Spleen (tissue), 11 donors: ENCODE measurements at regions not wholly inside any gene's neighbourhood (a gene's known extent, or its start where the extent isn't known, plus 50 kb on each side); places are given as distances from the start of the nearest gene placed in this dataset.

Experiments
- DNase-seq: peaks from one replicate; pipeline ENCODE4 v3.0.0-alpha.2; 2020
- H3K27ac ChIP-seq, 8 donors: fragments of 200-600 bp; sonication (generic) in 7 of 8; 1 replicate in 4 of 8; 2 replicates in 4 of 8; pipeline versions ENCODE4 v1.5.0 to v1.8.0; 2016 to 2021; ENCODE audit warnings: inconsistent platforms in 4 of 8, mild to moderate bottlenecking in 4 of 8, moderate library complexity in 1 of 8
- H3K27me3 ChIP-seq, 7 donors: fragments of 200-600 bp; sonication (generic) in 6 of 7; replicated peaks in 1 of 7; 1 replicate in 4 of 7; 2 replicates in 3 of 7; pipeline versions ENCODE4 v1.5.0 to v1.8.0; 2016 to 2021; ENCODE audit warnings: inconsistent platforms in 3 of 7, mild to moderate bottlenecking in 1 of 7
- H3K36me3 ChIP-seq, 6 donors: fragments of 200-600 bp; sonication (generic) in 5 of 6; 1 replicate in 4 of 6; 2 replicates in 2 of 6; pipeline versions ENCODE4 v1.5.0 to v1.8.0; 2016 to 2021; ENCODE audit warnings: inconsistent platforms in 2 of 6
- H3K4me1 ChIP-seq, 6 donors: fragments of 200-600 bp; sonication (generic) in 5 of 6; 1 replicate in 3 of 6; 2 replicates in 3 of 6; pipeline versions ENCODE4 v1.5.0 to v1.8.0; 2016 to 2021; ENCODE audit warnings: inconsistent platforms in 3 of 6
- H3K4me3 ChIP-seq, 8 donors: fragments of 200-600 bp; sonication (generic) in 7 of 8; 1 replicate in 4 of 8; 2 replicates in 4 of 8; pipeline versions ENCODE4 v1.5.0 to v1.8.0; 2016 to 2021; ENCODE audit warnings: inconsistent platforms in 4 of 8, mild to moderate bottlenecking in 4 of 8, moderate library complexity in 2 of 8
- H3K9me3 ChIP-seq, 8 donors: fragments of 200-600 bp; sonication (generic) in 7 of 8; 1 replicate in 4 of 8; 2 replicates in 4 of 8; pipeline versions ENCODE4 v1.5.0 to v1.8.0; 2016 to 2021; ENCODE audit warnings: inconsistent platforms in 4 of 8
- POLR2A ChIP-seq, 3 donors: fragments of 450-650 bp; IDR thresholded peaks; one replicate each; pipeline ENCODE4 v1.5.1; 2017; ENCODE audit warnings: antibody characterized with exemption in 3 of 3, mild to moderate bottlenecking in 1 of 3
- POLR2AphosphoS5 ChIP-seq, 3 donors: sonication (generic); formaldehyde crosslinking; IDR thresholded peaks; one replicate each; pipeline ENCODE4 v1.5.1; 2017; ENCODE audit warnings: antibody characterized with exemption in 3 of 3
- WGBS, 5 donors: extraction: QIAGEN DNeasy Blood & Tissue Kit in 3 of 5; methylation state at CpG; one replicate each; pipeline versions ENCODE4 v1.1.5 to v1.1.7; 2013 to 2018; 5-methylcytosine and 5-hydroxymethylcytosine counted together
- intact Hi-C: fragments of 100-400 bp; cut with DNase I; formaldehyde crosslinking; loops from one replicate; pipeline ENCODE4 v1.15.0; 2023; ENCODE audit warnings: low total_unique reads
- TF ChIP-seq, protein P1 (sequence below), 11 experiments: fragments of 200-600 bp in 7 of 11; fragments of 450-650 bp in 4 of 11; sonication (generic) in 4 of 11; IDR thresholded peaks in 8 of 11; conservative IDR thresholded peaks in 3 of 11; 1 replicate in 7 of 11; 2 replicates in 4 of 11; pipeline versions ENCODE4 v1.4.0 to v1.8.0; 2016 to 2021; ENCODE audit warnings: antibody characterized with exemption in 11 of 11, inconsistent platforms in 4 of 11, mild to moderate bottlenecking in 1 of 11
- donor health status: healthy with polysubstance abuse.
- donor health status: DM: no; HTN: no; CAD: no; lungs with moderate emphysema.
- donor health status: DM: no; HTN: no; CAD: no.
- donor health status: Bipolar disorder and iron deficiency.
- donor health status: healthy.
- donor health status: DM: no; HTN: no; CAD: no.
- donor health status: DM: yes; HTN: yes; CAD: no.

GRCh38 chr14:98137131-98138025 lies 1134.6 kb downstream of the BCL11B start:
- no peak for DNase-seq
- TF ChIP-seq POLR2AphosphoS5 (IDR thresholded peaks at IDR 0.05) (no peak), POLR2A (IDR thresholded peaks at IDR 0.05) (no peak)
- TF ChIP-seq, protein P1, sequence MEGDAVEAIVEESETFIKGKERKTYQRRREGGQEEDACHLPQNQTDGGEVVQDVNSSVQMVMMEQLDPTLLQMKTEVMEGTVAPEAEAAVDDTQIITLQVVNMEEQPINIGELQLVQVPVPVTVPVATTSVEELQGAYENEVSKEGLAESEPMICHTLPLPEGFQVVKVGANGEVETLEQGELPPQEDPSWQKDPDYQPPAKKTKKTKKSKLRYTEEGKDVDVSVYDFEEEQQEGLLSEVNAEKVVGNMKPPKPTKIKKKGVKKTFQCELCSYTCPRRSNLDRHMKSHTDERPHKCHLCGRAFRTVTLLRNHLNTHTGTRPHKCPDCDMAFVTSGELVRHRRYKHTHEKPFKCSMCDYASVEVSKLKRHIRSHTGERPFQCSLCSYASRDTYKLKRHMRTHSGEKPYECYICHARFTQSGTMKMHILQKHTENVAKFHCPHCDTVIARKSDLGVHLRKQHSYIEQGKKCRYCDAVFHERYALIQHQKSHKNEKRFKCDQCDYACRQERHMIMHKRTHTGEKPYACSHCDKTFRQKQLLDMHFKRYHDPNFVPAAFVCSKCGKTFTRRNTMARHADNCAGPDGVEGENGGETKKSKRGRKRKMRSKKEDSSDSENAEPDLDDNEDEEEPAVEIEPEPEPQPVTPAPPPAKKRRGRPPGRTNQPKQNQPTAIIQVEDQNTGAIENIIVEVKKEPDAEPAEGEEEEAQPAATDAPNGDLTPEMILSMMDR (IDR thresholded peaks at IDR 0.05 in 8 of 11, conservative IDR thresholded peaks at IDR 0.05 in 3 of 11) = no peak
- no peaks in the 10 kb centered on the region for H3K9me3 ChIP-seq
- H3K4me1 ChIP-seq = peaks cover 0 to 34% (median 0%) of the 10 kb centered on the region in 6 donors
- intact Hi-C loops = no loop called here
- peaks cover 0 to 34% (median 6%) of the 10 kb centered on the region in 7 donors for H3K27me3 ChIP-seq
- no peak overlapping the region for H3K4me3 ChIP-seq
- WGBS, 5 donors = 19 to 28% (median 24%) methylated on average over 13 of the region's 13 CpGs
- H3K36me3 ChIP-seq = no peaks in the 10 kb centered on the region
- H3K27ac ChIP-seq = peak overlapping the region in 3 of 8 donors; percentile 32 to 64 (median 41)

- Histone ChIP-seq H3K4me1 (peaks cover 0 to 34% (median 0%) of the 10 kb centered on the region in 6 donors), H3K9me3 (no peaks in the 10 kb centered on the region), H3K27ac (peak overlapping the region in 4 of 8 donors; percentile 13 to 66 (median 48)), H3K36me3 (no peaks in the 10 kb centered on the region), H3K27me3 (peaks cover 0 to 34% (median 6%) of the 10 kb centered on the region in 7 donors), H3K4me3 (no peak overlapping the region)
- DNase-seq = no peak
- TF ChIP-seq POLR2AphosphoS5 (IDR thresholded peaks at IDR 0.05) = no peak
- TF ChIP-seq POLR2A (IDR thresholded peaks at IDR 0.05) = no peak
- TF ChIP-seq, protein P1 (IDR thresholded peaks at IDR 0.05 in 8 of 11, conservative IDR thresholded peaks at IDR 0.05 in 3 of 11) = peak in 10 of 11 experiments; percentile 9 to 65 (median 41)
- WGBS, 5 donors = 4 to 23% (median 6%) methylated on average over 6 of the region's 6 CpGs
- intact Hi-C loops = no loop called here
Observed at GRCh38 chr14:98138666-98139065, 1133.3 kb downstream of the BCL11B start.

DNA sequence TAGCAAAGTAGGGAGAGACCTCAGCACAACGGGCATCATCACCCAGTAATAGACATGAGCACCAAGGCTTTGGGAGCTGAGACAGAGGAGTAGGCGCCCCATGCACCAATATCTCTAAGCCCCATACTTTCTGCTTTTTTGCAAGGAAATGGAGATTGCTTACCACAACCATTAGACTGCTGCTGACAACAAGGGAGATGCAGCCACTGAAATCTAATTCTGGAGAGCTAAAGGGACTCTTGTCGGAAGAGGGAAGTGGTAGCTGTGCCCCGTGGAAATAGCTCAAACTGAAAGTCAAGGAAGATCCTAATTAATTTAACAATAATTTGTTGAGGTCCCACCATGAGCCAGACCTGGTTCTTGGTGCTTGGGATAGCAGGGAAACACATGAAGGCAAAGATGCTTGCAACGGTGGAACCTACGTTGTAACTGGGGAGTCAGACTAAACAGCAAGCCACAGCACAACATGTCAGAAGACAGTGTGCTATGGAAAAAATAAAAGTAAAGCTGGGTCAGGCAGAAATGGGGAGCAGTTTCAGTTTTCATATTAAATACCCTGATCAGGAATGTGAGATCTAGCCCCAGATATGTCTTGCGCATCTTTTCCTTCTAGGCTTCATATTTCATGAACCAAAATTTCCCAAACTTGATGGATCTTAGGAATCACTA lies 1131.0 kb downstream of the BCL11B start:
- Histone ChIP-seq H3K36me3 (no peaks in the 10 kb centered on the region), H3K9me3 (no peaks in the 10 kb centered on the region), H3K4me1 (peaks cover 0 to 34% (median 0%) of the 10 kb centered on the region in 6 donors), H3K27me3 (peaks cover 0 to 27% (median 0%) of the 10 kb centered on the region in 7 donors), H3K27ac (peak overlapping the region in 6 of 8 donors; percentile 1 to 64 (median 24)), H3K4me3 (no peak overlapping the region)
- intact Hi-C loops = no loop called here
- TF ChIP-seq, protein P1 (IDR thresholded peaks at IDR 0.05 in 8 of 11, conservative IDR thresholded peaks at IDR 0.05 in 3 of 11) = no peak
- TF ChIP-seq POLR2A (IDR thresholded peaks at IDR 0.05) = no peak
- TF ChIP-seq POLR2AphosphoS5 (IDR thresholded peaks at IDR 0.05) = no peak
- DNase-seq = no peak
- WGBS, 5 donors = 66 to 78% (median 70%) methylated on average over 7 of the region's 7 CpGs

DNA sequence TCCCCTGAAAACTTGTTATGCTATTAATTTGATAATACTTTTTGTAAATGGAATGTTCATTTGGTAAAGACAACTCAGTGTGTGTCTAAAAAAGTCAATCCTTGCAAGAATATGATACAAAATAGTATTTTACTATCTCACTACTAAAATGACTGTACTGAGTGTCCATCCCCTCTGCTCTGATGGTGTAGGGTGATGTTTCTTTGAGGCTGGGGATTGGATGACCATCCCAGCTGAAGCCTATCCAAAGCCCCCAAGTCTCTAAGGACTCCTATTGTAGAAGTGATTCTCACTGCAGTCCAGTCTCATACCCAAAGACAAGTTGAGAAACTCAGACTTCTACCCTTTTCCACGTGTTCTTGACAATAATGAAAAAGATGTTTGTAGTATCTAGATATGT lies 1128.4 kb downstream of the BCL11B start:
- no peak overlapping the region for H3K27ac ChIP-seq
- peaks cover 0 to 22% (median 0%) of the 10 kb centered on the region in 6 donors for H3K4me1 ChIP-seq
- peaks cover 0 to 4% (median 0%) of the 10 kb centered on the region in 7 donors for H3K27me3 ChIP-seq
- TF ChIP-seq POLR2A (IDR thresholded peaks at IDR 0.05) = no peak
- TF ChIP-seq, protein P1 (IDR thresholded peaks at IDR 0.05 in 8 of 11, conservative IDR thresholded peaks at IDR 0.05 in 3 of 11) = no peak
- TF ChIP-seq POLR2AphosphoS5 (IDR thresholded peaks at IDR 0.05) = no peak
- H3K4me3 ChIP-seq = no peak overlapping the region
- no peaks in the 10 kb centered on the region for H3K36me3 ChIP-seq
- intact Hi-C loops = no loop called here
- DNase-seq = no peak
- 32 to 75% (median 58%) methylated on average over 1 of the region's 1 CpG for WGBS, 5 donors
- H3K9me3 ChIP-seq = no peaks in the 10 kb centered on the region
